ENCODE measurements at regions not wholly inside any gene's neighbourhood (a gene's known extent, or its start where the extent isn't known, plus 50 kb on each side); places are given as distances from the start of the nearest gene placed in this dataset.

DNA sequence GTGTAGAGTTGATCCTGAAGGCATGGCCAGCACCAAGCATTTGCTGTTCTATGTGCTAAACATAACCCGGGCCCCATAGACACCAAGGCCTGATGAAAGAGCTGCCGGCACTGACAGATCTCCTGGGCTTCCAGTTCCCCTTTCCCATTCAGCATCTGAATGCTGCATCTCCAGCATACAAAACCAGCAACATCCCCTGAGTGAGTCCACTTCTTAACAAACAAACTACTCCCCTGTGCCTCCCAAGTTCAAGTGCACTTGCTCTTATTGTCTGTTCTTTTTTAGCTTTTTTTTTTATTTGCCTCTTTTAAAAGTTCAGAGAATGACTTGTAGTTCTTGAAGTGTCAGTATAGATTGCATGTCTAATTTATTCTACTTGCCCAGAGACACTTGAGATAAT, 156.0 kb downstream of the EDEM1 start:
- no peak for DNase-seq
- H3K4me1 ChIP-seq, result peaks cover 0 to 7% (median 7%) of the 10 kb centered on the region in 4 donors
- intact Hi-C loops (cut with DNase I), result no loop called here
- 62 to 85% methylated on average over 2 of the region's 2 CpGs for WGBS, 2 donors
- no peaks in the 10 kb centered on the region for H3K36me3 ChIP-seq
- H3K4me3 ChIP-seq, result no peak overlapping the region
- no peak for TF ChIP-seq EP300 (IDR thresholded peaks at IDR 0.05)
- TF ChIP-seq, protein P1, sequence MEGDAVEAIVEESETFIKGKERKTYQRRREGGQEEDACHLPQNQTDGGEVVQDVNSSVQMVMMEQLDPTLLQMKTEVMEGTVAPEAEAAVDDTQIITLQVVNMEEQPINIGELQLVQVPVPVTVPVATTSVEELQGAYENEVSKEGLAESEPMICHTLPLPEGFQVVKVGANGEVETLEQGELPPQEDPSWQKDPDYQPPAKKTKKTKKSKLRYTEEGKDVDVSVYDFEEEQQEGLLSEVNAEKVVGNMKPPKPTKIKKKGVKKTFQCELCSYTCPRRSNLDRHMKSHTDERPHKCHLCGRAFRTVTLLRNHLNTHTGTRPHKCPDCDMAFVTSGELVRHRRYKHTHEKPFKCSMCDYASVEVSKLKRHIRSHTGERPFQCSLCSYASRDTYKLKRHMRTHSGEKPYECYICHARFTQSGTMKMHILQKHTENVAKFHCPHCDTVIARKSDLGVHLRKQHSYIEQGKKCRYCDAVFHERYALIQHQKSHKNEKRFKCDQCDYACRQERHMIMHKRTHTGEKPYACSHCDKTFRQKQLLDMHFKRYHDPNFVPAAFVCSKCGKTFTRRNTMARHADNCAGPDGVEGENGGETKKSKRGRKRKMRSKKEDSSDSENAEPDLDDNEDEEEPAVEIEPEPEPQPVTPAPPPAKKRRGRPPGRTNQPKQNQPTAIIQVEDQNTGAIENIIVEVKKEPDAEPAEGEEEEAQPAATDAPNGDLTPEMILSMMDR (IDR thresholded peaks at IDR 0.05), result no peak
- TF ChIP-seq POLR2A (IDR thresholded peaks at IDR 0.05), result no peak
- TF ChIP-seq POLR2AphosphoS5 (IDR thresholded peaks at IDR 0.05), result no peak
- H3K27me3 ChIP-seq, result peaks cover 0 to 15% (median 3%) of the 10 kb centered on the region in 3 donors
- H3K9me3 ChIP-seq, result no peaks in the 10 kb centered on the region
- H3K27ac ChIP-seq, result no peak overlapping the region

DNA sequence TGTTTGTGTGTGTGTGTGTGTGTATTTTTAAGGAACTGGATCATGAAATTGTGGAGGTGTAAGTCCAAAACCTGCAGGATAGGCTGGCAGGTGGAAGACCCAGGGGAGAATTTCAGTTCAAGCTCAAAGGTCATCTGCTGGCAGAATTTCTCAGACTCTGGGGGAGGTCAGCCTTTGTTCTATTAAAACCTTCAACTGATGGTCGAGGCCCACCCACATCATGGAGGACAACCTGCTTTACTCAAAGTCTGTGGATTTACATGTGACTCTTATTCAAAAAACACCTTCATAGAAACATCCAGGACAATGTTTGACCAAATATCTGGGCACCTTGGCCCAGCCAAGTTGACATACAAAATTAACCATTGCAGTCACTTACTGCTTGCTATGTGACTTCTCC, 157.2 kb downstream of the EDEM1 start:
- Histone ChIP-seq H3K36me3 (no peaks in the 10 kb centered on the region), H3K9me3 (peaks cover 0 to 3% (median 0%) of the 10 kb centered on the region in 4 donors), H3K27ac (no peak overlapping the region), H3K27me3 (peaks cover 0 to 27% (median 3%) of the 10 kb centered on the region in 3 donors), H3K4me3 (no peak overlapping the region), H3K4me1 (peaks cover 0 to 7% (median 7%) of the 10 kb centered on the region in 4 donors)
- no peak for TF ChIP-seq POLR2A (IDR thresholded peaks at IDR 0.05)
- no peak for TF ChIP-seq POLR2AphosphoS5 (IDR thresholded peaks at IDR 0.05)
- TF ChIP-seq, protein P1 (IDR thresholded peaks at IDR 0.05), result no peak
- no peak for TF ChIP-seq EP300 (IDR thresholded peaks at IDR 0.05)
- intact Hi-C loops (cut with DNase I), result no loop called here
- 79 to 98% methylated on average over 1 of the region's 1 CpG for WGBS, 2 donors
- no peak for DNase-seq

DNA sequence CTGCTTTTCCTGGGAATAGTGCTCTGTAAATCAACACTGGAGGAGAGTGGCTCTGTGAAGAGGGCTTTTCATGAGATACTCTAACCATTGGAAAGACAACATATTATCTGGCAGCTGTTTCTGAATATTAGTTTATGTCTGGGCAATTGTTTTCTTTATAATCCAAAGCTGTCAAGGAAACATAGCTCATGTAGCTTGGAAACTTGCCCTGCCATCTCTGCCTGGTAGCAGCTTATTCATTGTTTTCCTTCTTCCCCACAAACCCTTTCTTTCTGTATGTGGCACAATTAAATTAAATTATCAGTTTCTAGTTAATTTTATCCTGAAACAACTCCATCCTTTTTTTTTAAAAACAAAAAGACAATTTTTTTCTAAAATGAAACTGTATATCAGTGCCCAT, 160.0 kb downstream of the EDEM1 start:
- intact Hi-C loops (cut with DNase I), result no loop called here

DNA sequence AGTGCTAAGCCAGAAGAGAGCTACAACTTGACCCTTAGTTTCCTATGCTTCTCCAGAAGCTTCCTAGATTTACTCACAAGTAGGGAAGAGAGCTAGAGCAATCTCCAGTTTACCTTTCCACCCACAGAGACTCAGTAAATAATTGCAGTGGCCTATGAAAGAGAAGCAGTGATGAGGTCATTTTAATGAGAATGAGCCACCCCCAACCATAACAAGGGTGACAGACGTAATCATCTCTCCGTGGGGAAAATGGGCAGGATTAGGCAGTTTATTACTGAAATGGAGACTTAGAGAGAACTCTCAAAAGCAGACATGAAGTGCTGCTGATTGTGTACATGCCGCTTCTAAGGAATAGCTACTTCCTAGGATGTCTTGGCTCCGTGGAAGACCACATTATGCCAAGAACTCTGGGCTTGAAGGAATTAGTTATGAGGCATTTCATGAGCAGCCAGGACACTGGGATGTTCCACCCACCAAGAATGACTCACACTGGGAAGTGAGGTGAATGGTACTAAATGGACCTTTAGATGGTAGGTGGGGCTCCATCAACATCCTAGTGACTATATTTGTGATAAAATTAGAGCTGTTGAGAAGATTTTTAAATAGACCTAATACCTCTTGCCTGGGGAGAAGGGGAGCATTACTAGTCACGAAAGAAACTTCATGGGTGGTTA, 160.9 kb downstream of the EDEM1 start:
- Histone ChIP-seq H3K4me3 (no peak overlapping the region), H3K27ac (no peak overlapping the region), H3K27me3 (peaks cover 0 to 39% (median 3%) of the 10 kb centered on the region in 3 donors), H3K4me1 (peaks cover 0 to 7% (median 7%) of the 10 kb centered on the region in 4 donors), H3K36me3 (no peaks in the 10 kb centered on the region), H3K9me3 (peaks cover 0 to 3% (median 0%) of the 10 kb centered on the region in 4 donors)
- 78 to 82% methylated on average over 5 of the region's 5 CpGs for WGBS, 2 donors
- TF ChIP-seq EP300 (IDR thresholded peaks at IDR 0.05) (no peak), POLR2AphosphoS5 (IDR thresholded peaks at IDR 0.05) (no peak), POLR2A (IDR thresholded peaks at IDR 0.05) (no peak)
- TF ChIP-seq, protein P1 (IDR thresholded peaks at IDR 0.05), result no peak
- no peak for DNase-seq
- intact Hi-C loops (cut with DNase I), result no loop called here

More for the DNA sequence above, 160.0 kb downstream of the EDEM1 start:
- H3K4me1 ChIP-seq, result peaks cover 0 to 7% (median 7%) of the 10 kb centered on the region in 4 donors
- peaks cover 0 to 3% (median 0%) of the 10 kb centered on the region in 4 donors for H3K9me3 ChIP-seq
- no peaks in the 10 kb centered on the region for H3K36me3 ChIP-seq
- peaks cover 0 to 39% (median 3%) of the 10 kb centered on the region in 3 donors for H3K27me3 ChIP-seq
- TF ChIP-seq POLR2AphosphoS5 (IDR thresholded peaks at IDR 0.05) (no peak), EP300 (IDR thresholded peaks at IDR 0.05) (no peak), POLR2A (IDR thresholded peaks at IDR 0.05) (no peak)
- TF ChIP-seq, protein P1 (IDR thresholded peaks at IDR 0.05), result no peak
- no peak for DNase-seq
- H3K4me3 ChIP-seq, result no peak overlapping the region
- no peak overlapping the region for H3K27ac ChIP-seq
